ENCODE measurements at regions not wholly inside any gene's neighbourhood (a gene's known extent, or its start where the extent isn't known, plus 50 kb on each side); places are given as distances from the start of the nearest gene placed in this dataset.

DNA sequence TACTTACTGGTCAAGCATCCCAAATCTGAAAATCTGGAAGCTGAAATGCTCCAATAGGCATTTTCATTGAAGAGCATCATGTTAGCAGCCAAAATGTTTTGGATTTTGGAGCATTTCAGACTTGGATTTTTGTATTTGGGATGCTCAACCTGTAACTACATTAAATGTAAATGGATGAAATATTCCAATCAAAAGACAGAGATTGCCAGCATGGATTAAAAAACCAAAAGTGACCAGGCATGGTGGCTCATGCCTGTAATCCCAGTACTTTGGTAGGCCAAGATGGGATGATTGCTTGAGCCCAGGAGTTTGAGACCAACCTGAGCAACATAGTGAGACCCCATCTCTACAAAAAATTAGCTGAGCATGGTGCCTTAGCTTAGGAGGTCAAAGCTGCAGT is 110.3 kb downstream of the URB2 start:
- TF ChIP-seq CTCF (IDR thresholded peaks at IDR 0.05) (no peak), POLR2A (IDR thresholded peaks at IDR 0.05) (no peak)
